KBM-7 (cell line): ENCODE measurements at regions not wholly inside any gene's neighbourhood (a gene's known extent, or its start where the extent isn't known, plus 50 kb on each side); places are given as distances from the start of the nearest gene placed in this dataset.
"Not testable (repeated sequence)": the region's sequence is repeated elsewhere in the genome, so short reads cannot be mapped to it uniquely, and the experiment has no call there.

ENCODE experiments used
- DNase-seq: peaks from one replicate; pipeline ENCODE4 v3.0.0-alpha.2; 2015
- in situ Hi-C: fragments of 300-500 bp; cut with MboI; formaldehyde crosslinking; loops from 2 replicates; pipeline ENCODE4 v1.14.3; 2020; ENCODE audit warnings: low sequenced_read_pairs, low pct_unique_long_range_greater_than_20kb, mixed read lengths

DNA sequence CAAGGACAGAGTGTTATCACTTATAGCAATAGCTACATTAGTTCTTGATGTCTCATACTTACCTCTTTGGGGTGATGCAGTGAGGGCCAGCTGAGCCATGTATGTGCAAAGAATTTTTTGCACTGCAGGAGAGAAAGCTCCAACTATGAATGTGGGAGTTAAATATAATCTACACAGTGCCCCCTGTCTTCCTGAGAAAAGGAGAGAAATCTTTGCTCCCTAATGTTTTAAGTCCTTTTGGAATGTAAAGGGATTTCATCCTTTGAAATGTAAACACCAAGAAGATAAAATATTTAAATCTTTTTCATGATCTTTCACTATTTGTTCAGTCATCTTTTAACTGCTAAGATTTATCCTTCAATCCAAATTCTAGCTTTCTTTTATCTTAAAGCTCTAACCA is 822.1 kb downstream of the TENT5A start:
- no peak for DNase-seq
- in situ Hi-C loops = no loop called here

DNA sequence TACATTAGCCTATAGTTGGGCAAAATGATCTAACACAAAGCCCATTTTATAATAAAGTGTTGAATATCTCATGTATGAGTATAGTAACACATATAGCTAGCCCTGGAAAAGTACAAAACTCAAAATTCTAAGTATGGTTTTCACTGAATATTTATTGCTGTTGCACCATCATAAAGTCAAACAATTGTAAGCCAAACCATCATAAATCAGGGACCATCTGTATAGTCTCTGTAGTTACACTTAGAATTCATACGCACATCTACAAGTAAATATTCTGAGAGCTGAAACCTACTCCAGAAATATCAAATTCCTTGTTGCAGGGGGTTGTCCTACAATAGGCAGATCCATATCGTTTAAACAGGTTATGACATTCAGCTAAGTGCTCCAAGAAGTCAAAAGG is 817.3 kb downstream of the BCKDHB start:
- DNase-seq = no peak
- in situ Hi-C loops = no loop called here

DNA sequence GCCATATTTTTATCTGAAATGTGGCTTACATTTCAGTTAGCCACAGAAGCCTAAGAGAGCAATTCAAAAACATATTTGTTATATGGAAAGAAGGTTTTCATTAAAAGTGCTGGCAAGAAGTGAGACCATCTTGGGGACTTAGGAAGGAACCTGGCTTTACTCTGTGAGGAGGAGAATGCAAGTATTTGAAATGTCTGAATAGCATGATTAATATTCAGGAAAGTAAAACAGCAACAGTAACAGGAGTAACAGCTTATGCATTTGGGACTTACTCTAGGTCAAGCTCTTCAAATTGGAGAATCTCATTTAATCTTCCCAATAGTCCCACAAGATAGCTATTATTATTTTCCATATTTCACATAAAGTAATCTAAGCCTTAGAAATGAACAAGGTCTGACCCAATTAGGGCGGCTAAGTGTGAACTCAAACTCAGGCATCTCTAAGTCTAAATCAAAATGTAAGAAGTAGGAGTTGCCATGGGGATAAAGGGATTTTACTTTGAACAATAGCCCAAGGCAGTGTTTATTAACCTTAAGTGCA is 816.5 kb downstream of the BCKDHB start:
- in situ Hi-C loops = no loop called here
- no peak for DNase-seq

DNA sequence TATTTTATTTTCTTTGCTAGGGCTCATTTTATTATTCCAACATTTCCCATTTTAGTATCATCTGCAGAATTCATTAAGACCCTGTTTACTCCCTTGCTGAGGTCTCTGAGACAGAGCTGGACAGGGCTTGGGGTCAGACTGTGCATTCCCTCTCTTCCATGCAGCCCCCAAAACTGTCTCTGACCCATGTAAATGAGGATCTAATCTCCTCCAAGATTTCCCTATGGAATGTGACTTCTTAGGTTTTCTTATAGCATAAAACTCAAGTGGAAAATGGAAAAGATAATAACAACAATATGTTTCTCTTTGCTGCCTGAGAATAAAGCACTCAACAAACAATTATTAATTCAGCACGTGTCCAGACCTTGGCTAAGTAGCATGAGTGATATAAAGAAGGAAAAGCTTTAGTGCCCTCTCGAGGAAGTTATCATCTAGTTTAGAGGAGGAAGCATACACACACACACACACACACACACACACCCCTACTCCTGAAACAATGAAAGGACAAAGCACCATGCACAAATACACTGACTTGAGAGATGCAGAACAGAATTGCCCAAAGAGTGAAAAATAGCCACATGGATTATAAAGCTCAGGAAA is 815.5 kb downstream of the BCKDHB start:
- in situ Hi-C loops = no loop called here

DNA sequence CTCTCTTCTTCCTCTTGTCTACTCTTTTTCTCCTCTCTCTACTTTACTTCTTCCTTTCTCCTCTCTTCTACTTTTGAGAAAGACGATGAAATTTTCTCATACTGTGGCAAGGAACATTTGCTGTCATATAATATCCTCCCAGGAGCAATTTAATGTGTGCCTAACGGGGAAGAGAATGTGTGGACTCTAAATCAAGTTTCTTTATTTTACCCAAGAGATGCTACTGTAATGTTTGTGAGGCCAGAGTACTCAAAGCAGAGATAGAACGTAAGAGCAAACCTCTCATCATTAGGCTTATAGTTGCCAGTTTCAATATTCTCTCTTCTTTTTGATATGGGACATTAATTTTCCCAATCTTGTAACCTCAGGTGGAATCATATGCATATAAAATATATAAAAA is 801.4 kb downstream of the BCKDHB start:
- in situ Hi-C loops = no loop called here
- no peak for DNase-seq

More for the DNA sequence above, 815.5 kb downstream of the BCKDHB start:
- DNase-seq = no peak

DNA sequence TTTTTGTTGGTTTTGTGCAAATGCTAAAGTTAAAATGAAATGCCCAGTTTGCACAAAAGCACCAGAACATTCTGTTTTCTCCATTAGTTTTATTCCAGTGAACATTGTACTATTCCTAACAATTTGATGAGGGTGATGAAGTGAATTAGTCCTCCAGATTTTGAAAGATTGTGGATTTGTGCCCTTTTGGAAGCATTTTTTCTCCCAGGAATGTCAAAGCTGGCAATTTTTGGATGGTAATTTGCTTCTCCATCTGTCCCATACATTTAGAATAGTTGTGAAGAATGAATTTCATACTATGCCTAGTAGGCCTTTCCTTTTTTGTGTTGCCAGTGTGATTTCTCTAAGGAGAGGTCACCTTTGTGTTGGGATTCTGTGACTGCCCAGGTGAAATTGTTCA is 797.2 kb downstream of the BCKDHB start:
- DNase-seq = no peak
- in situ Hi-C loops = no loop called here

DNA sequence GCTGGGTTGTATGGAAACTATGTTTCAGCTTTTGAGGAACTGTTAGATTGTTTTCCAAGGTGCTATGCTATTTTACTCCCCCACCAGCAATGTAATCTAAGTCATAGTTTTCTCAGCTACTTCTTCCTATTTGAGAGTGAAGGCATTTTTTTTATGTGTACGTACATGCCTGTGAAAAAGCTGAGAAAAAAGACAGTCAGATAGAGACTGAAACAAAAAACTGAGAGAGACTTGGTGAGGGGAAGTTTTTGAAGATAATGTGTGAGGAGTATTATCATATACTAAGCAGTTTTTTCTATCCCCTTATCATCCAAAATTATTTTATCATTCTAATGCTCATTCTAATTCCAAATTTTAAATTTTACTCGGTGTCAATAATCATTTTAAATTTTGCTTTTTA is 780.0 kb downstream of the BCKDHB start:
- DNase-seq = no peak
- in situ Hi-C loops = no loop called here

DNA sequence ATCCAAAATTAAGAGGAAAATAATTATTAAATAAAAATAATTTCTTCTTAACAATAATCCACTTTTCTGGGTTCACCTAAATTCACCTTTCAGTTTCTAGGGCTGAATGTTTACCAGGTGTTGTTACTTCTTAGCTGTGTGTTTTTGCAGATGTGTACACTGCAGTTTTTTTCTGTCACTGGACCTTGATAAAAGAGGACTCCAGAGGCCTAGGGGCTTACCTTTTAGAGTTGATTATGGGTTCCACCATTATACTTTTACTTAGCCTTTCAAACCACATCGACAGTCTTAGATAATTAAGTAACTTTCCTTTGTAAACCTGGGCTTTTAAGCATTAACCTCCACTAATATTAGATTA is 766.5 kb downstream of the BCKDHB start:
- in situ Hi-C loops = no loop called here
- DNase-seq = no peak

DNA sequence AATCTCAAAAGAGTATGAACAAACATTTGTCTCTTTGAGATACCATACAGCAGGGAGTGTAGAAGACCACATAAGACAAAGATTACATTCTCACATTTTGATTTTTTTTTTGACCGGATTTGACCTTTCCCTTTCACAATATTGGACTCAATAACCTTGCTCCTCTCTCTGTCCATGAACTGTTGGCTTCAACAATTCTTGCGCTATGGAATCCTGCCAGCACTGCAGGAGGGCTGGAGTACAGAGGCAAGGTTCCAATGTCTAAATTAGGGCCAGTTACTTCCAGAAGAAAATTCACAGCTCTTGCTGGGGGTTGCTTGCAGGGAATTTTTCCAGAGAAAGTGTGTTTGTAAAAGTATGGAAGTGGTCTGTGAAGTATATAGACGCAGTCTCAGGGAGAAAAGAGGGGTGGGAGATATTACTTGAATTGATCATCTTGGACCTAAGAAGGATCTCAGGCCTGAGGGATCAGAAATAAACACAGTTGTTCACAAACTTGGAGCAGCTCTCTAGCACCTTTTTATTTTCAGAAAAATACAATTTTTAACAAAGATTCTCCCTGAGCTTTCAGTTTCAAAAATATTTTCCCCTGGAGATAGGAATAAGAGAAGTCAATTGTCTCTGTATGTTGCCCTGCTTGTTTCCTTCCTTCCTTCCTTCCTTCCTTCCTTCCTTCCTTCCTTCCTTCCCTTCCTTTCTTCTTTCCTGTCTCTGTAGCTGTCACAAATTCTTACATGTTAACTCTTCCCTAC is 765.9 kb downstream of the BCKDHB start:
- in situ Hi-C loops = no loop called here
- DNase-seq = no peak

DNA sequence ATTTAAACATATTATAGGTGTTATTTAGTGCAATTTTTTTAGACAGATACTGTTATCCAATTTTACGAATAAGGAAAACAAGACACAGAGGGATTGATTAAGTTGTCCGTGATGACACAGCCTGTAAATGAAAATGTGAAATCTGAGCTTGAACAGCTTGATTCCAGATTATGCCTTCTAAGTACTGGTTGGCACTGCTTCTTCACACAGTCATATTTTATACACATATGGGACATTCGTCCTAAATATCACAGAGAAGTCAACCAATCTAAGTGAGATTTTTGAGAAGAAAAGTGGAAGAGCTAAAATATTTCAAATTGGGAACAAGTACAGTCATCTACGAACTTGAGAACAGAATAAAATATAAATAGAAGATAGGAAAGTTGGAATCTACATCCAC is 756.3 kb downstream of the BCKDHB start:
- in situ Hi-C loops = no loop called here
- DNase-seq = no peak

DNA sequence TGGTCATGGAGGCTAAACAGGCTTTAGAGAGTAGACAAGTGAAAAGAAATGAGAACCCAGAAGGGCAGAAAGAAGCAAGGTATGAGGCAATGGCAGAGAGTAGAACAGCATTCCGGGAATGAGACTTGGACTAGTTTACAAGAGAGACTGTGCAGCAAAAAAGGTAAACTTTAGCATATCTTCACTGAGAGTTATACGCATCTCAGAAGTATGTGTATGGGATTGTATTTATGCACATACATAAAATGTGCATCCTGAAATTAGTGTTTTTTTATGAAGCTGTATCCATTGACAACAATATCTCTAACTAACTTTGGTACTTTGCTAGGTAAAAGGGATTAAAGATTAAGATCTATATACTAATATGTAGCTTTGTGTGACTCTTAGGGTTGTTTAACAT is 753.6 kb downstream of the BCKDHB start:
- no peak for DNase-seq
- in situ Hi-C loops = no loop called here

DNA sequence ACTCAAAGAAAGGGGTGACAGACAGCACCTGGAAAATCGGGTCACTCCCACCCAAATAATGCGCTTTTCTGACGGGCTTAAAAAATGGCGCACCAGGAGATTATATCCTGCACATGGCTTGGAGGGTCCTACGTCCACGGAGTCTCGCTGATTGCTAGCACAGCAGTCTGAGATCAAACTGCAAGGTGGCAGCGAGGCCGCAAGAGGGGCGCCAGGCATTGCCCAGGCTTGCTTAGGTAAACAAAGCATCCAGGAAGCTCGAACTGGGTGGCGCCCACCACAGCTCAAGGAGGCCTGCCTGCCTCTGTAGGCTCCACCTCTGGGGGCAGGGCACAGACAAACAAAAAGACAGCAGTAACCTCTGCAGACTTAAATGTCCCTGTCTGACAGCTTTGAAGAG is 741.5 kb downstream of the BCKDHB start:
- in situ Hi-C loops, DNase-seq: not testable (repeated sequence)

DNA sequence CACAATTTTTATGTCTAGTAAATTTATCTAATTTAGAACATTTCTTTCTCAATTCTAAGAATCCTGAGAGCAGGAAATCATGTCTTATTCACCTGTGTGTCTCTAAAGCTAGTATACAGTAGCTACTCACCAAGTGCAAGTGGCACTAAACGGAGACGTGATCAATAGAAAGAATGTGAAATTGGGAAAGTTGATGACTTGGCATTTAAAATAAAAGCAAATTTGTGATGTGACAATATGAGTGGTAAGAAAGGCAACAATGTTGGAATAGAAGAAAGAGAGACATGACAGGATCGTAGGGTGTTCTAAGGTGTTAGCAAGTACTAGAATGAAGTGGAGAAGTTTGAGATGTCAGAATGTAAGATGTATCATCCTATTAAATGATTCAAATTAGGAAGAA is 725.9 kb downstream of the BCKDHB start:
- in situ Hi-C loops = no loop called here
- no peak for DNase-seq

DNA sequence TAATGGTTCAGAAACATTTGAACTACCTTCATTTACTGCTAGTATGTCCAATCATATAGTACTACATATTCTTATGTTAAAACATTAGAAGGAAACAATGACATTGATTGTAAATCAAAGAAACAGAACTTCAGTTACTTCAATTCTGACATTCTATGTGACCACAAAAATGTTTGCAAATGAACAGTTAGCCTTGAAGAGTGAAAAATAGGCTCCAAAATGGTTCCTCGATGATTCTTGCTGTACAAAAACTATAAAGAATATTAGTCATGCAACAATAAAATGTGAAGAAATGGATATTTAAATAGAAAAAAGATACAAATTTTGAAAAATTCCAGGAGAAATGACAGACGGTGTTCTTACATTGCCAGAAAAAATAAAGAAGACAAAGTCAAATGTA is 686.9 kb downstream of the BCKDHB start:
- in situ Hi-C loops = no loop called here
- DNase-seq = no peak

DNA sequence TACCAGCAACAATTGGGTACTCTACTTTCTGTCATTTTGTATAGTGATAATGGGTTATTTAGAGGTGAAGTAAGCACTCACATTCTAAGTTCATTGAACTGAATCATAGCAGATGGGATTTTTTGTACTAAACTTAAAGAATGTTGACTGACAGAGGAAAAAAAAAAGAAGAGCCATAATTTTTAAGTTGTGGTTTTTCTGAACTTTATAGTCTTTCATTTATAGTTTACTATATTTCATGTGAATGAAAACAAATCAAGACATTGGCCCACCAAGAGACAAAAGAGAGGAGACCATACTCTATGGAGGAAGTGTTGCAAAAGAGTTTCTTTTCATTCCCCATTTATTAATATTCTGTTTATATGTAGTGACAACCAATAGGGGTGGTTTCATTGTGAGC is 685.7 kb downstream of the BCKDHB start:
- in situ Hi-C loops = no loop called here

DNA sequence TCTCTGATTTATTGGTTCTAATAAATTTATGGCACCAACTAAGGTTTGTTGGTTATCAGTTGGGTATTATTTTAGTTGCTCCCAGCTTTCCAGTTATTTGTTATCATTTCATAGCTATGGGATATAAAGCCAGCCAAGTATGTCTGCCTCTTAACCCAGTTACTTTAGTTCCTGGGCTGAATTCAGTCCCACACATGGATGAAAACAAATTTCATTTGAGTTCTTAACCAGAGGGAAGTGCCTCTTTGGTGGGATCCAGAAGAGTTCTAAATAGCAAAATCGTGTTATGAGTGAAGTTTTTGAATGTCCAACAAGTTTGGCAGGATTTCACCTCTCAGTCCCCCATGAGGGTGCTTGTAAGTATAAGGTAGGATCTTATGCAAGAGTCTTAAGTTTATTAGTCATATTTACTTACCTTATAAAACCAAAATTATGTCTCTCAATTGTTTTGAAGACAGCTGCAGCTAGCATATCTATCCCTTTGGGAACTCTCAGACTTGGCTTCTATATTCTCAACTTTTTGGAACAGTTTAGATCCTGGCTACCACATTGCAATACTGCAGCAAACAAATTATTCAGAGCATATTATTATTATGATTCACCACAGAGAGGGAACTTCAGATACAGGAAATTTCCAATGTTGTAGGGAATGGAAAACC is 683.6 kb downstream of the BCKDHB start:
- in situ Hi-C loops = no loop called here
- no peak for DNase-seq

More for the DNA sequence above, 685.7 kb downstream of the BCKDHB start:
- no peak for DNase-seq

DNA sequence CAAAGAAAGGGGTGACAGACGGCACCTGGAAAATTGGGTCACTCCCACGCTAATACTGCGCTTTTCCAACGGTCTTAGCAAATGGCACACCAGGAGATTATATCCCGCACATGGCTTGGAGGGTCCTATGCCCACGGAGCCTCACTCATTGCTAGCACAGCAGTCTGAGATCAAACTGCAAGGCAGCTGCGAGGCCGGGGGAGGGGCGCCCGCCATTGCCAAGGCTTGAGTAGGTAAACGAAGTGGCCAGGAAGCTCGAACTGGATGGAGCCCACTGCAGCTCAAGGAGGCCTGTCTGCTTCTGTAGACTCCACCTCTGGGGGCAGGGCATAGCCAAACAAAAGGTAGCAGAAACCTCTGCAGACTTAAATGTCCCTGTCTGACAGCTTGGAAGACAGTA is 676.8 kb downstream of the BCKDHB start:
- DNase-seq, in situ Hi-C loops: not testable (repeated sequence)

DNA sequence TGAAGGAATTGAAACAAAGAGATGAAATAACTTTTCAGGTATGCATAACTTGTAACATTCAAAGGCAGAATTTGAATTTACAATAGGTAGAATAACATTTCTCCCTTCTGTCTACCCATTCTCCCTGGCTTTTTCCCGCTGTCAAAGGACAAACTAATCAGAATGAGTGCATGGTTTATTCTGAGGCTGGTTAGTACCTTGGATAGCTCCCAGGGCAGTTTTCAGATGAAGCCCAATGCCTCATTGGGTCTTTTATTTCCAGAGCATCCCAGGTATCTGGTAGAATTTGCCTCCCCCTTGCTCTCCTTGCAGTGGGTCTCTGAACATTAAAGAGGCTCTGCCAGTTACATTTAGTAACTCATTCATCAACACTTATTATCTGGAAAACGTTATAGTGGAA is 665.5 kb downstream of the BCKDHB start:
- peak; percentile 1 for DNase-seq
- in situ Hi-C loops = no loop called here

DNA sequence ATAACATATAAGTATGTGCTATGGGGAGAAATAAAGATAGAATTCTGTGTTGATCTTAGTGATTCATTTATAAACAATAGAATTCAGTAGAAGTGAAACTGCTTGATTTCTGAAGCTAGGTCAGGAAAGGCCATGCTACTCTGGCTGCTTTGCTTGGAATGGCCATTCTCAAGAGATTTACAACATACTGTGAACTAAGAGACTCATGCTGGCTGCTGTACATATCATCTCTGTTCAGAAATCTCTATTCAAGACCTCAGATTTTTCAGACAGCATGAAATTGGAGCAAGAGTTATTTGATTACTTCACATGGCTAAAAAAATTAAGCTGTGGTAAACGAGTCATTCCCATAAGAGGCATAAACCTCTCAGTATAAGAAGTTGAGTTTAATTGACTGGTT is 662.6 kb downstream of the BCKDHB start:
- in situ Hi-C loops = no loop called here
- DNase-seq = no peak

DNA sequence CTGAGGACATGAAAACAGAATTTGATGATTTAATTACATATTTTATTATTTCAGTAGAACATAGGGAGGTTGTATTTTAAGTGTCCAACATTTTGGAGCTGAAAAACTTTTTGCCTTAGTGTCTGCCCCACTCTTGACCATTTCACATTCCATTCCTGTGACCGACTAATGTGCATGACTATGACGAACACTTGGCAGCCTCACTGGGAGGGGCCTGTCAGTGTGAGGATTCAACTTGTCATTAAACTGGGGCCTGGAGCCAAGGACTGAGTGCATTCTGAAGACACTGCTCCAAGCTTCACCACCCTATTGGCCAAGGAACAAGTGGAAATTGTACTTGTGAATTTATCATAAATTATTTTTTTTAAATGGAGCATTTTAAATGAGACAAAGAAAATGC is 661.3 kb downstream of the BCKDHB start:
- DNase-seq = no peak
- in situ Hi-C loops = no loop called here
